ENCODE measurements at regions not wholly inside any gene's neighbourhood (a gene's known extent, or its start where the extent isn't known, plus 50 kb on each side); places are given as distances from the start of the nearest gene placed in this dataset.

- TF ChIP-seq POLR2AphosphoS5 (IDR thresholded peaks at IDR 0.05) (no peak), POLR2A (IDR thresholded peaks at IDR 0.05) (no peak)
Measured at GRCh38 chr10:115029452-115030375, 63.5 kb upstream of the ATRNL1 start.

Data from breast epithelium (tissue), 3 donors.